Coronary artery (tissue), 2 donors: ENCODE measurements at regions not wholly inside any gene's neighbourhood (a gene's known extent, or its start where the extent isn't known, plus 50 kb on each side); places are given as distances from the start of the nearest gene placed in this dataset.
"Not testable (repeated sequence)": the region's sequence is repeated elsewhere in the genome, so short reads cannot be mapped to it uniquely, and the experiment has no call there.

ENCODE experiments used
- DNase-seq: peaks from one replicate; pipeline ENCODE4 v3.0.0-alpha.2; 2017; ENCODE audit warnings: low spot score
- H3K27ac ChIP-seq, 2 donors: fragments of 200-600 bp; sonication (generic); one replicate each; pipeline ENCODE4 v1.5.1; 2016 to 2019
- H3K4me3 ChIP-seq: fragments of 200-600 bp; sonication (generic); 2 replicates; pipeline ENCODE4 v1.5.1; 2016; ENCODE audit warnings: mild to moderate bottlenecking, moderate library complexity
- TF ChIP-seq, protein P1 (sequence below): fragments of 200-600 bp; sonication (generic); IDR thresholded peaks from one replicate; pipeline ENCODE4 v1.5.1; 2019; ENCODE audit warnings: antibody characterized with exemption

DNA sequence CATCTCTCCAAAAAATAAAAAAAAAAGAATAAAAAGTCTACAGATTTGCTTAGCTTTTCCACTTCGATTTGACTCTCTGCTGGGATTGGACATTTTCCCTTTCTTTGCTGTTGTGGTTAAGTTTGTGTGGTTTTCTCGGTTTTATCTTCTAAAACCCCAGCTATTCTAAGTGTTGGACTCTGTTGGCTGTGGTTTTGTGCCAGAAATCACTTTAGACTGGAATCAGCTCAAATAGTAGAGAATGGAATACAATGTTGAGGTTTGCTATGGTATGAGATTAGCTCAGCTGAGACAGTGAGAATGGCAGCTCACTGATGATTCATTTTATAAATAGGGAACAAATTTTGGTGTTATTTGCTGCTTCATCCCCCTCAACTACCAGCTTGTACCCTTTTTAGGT is 116.0 kb downstream of the BUB3 start:
- Histone ChIP-seq H3K27ac (no peak overlapping the region), H3K4me3 (no peak overlapping the region)
- DNase-seq: no peak
- TF ChIP-seq, protein P1, sequence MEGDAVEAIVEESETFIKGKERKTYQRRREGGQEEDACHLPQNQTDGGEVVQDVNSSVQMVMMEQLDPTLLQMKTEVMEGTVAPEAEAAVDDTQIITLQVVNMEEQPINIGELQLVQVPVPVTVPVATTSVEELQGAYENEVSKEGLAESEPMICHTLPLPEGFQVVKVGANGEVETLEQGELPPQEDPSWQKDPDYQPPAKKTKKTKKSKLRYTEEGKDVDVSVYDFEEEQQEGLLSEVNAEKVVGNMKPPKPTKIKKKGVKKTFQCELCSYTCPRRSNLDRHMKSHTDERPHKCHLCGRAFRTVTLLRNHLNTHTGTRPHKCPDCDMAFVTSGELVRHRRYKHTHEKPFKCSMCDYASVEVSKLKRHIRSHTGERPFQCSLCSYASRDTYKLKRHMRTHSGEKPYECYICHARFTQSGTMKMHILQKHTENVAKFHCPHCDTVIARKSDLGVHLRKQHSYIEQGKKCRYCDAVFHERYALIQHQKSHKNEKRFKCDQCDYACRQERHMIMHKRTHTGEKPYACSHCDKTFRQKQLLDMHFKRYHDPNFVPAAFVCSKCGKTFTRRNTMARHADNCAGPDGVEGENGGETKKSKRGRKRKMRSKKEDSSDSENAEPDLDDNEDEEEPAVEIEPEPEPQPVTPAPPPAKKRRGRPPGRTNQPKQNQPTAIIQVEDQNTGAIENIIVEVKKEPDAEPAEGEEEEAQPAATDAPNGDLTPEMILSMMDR: no peak

- Histone ChIP-seq H3K4me3 (no peak overlapping the region), H3K27ac (no peak overlapping the region)
- TF ChIP-seq, protein P1: no peak
- DNase-seq: peak; percentile 38
Observed at GRCh38 chr10:123270806-123271205, 116.6 kb downstream of the BUB3 start.

DNA sequence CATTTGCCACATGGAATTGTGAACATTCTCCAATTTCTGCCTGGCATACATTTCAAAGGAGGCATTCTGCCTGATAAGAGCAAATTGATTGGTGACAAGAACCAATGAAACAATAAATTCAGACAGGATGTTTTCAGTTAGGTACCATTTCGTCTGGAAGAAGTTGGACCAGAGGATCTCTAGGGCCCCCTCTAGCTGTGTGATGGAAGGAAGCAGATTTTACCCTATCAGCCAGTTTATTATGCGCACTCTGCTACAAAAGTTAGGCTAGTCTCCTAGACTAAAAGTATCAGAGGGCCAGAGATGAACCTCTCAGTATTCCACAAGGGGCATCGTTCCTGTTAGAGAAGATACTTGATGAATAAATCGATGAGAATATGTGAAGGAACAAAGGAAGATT is 118.0 kb downstream of the BUB3 start:
- Histone ChIP-seq H3K27ac (no peak overlapping the region), H3K4me3 (no peak overlapping the region)
- DNase-seq: no peak
- TF ChIP-seq, protein P1: no peak

- Histone ChIP-seq H3K27ac (no peak overlapping the region), H3K4me3 (no peak overlapping the region)
- DNase-seq: peak; percentile 36
- TF ChIP-seq, protein P1: no peak
Observed at GRCh38 chr10:123274306-123275135, 120.3 kb downstream of the BUB3 start.

GRCh38 chr10:123275136-123275564 is 120.9 kb downstream of the BUB3 start:
- H3K27ac ChIP-seq: no peak overlapping the region

DNA sequence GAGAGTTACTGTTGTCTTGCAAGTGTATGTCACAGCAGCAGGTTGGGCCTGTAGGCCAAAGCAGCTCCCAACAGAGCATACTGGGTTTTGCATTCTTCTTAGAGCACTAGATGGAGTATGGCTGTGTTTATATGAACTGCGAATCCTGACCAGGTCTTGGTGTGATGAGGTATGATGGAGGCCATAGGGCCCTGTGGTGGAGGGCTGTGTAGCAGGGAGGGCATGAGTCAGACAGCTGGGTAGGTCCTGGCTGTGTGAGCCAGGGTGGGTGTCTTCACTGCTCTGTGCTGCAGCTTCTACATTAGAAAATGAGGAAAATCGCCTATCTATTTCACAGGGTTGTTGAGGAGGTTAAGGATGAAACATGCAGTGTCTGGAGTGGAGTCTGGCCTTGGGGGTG is 124.2 kb downstream of the BUB3 start:
- TF ChIP-seq, protein P1: no peak
- no peak overlapping the region for H3K4me3 ChIP-seq
- no peak overlapping the region for H3K27ac ChIP-seq
- peak; percentile 35 for DNase-seq

More at GRCh38 chr10:123275136-123275564, 120.9 kb downstream of the BUB3 start:
- DNase-seq: peak; percentile 17
- H3K4me3 ChIP-seq: no peak overlapping the region
- TF ChIP-seq, protein P1: no peak

- H3K27ac ChIP-seq, H3K4me3 ChIP-seq: not testable (repeated sequence)
- peak; percentile 35 for DNase-seq
Observed at GRCh38 chr10:123283371-123283770, 129.2 kb downstream of the BUB3 start.
